ENCODE measurements at regions not wholly inside any gene's neighbourhood (a gene's known extent, or its start where the extent isn't known, plus 50 kb on each side); places are given as distances from the start of the nearest gene placed in this dataset.

DNA sequence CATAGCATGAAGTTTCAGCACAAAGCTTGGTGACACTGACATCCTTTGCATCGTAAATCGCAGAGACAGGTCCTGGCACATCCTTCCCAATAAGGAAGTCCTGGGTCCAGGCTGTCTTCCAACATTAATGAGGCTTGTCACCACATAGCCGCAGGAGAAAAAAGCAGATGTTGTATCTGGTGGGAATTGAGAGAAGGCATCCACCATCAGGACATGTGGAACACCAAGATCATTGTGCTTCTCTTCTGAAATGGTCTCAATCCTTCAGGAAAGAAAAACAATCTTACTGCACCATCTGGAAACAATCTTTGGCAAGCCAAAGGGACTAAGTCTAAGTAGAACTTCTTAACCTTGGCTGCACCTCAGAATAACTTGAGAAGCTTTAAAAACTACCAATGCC, 119.0 kb upstream of the ARHGAP28 start:
- no peak for DNase-seq

DNA sequence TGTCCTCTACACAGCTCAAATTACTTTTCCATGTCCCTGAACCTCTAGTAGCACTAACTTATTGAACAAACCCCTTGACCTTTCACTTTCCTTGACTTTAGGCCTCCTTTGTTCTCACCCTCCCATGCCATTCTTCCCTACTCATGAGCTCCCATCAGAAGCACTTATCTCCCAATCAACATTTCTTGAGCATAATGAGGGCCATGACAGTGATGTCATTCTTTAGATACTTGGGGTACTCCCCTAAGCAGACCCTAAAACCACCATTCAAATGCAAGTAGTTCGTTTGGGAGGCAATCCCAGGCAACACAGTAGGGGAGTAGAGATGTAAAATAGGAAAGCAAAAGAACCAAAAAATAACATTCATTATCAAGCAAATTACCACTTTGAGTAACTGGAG, 115.9 kb upstream of the ARHGAP28 start:
- no peak for DNase-seq

DNA sequence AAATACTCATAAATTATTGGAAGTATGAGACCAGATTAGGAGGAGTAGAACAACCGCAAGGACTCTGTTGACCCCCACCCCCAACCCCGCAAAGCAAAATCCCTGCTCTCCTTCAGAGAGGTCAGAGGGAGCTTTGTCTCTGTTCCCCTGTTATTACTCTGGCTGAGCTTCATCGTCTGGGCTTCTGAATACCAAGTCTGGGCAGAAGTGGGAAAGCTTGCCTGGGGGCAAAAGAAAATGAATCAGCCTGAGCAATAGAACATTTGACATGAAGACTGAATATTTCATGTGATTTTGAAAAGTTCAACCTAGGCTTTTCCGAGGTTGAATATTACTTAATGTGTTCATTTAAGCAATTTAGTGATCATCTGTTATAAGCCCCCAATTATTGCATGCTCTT, 114.6 kb upstream of the ARHGAP28 start:
- DNase-seq: no peak

- DNase-seq: no peak
Observed at GRCh38 chr18:6616981-6617380, 112.5 kb upstream of the ARHGAP28 start.

GRCh38 chr18:6621437-6621836, 108.1 kb upstream of the ARHGAP28 start:
- no peak for DNase-seq

GRCh38 chr18:6623278-6623677, 106.2 kb upstream of the ARHGAP28 start:
- DNase-seq: no peak

DNA sequence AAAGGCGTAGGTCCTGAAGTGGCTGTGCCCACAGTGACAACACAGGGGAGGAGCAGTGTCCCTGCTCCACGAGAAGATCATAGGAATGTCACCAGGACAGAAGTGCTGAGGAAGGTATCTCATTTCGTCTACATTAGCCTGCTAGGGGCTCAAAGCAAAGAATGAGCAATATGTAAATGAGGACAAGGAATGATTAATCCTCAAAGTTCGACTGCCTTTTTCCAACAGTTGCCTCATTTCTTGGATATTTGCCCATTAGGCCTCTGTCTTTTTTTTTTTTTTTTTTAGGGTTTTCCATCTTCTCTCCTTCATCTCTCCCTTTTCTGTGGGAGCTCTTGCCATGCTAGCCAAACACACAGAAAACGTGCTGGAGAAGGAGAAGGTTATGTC, 105.2 kb upstream of the ARHGAP28 start:
- DNase-seq: no peak

DNA sequence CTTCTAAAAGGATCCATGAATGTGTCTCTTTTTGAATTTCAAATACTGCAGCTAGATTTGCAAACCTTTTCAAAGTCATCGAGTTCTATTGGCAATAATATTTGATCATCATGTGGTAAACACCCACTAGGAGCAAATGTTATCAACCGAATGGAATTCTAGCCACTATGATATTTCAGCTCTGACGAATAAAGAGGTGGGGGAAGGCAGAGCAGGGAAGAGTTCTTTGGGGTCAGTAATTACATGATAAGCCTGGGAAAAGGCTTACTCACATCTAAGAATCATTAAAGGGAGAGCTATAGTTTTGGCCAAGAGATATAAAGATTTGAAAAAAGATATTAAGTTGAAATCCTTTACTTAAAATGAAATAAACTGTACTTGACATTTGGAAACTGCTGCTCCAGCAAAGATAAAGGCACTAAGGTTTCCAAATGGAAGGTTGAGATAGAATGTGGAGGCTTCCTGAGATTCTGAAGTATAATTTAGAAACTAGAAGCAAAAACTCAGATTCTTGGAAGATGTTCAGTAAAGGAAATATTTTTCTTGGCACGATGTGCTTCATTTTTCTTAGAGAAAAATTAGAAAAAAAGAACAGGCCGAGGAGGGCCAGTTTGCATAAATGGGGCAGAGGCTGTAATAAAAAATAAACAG, 104.7 kb upstream of the ARHGAP28 start:
- no peak for DNase-seq

DNA sequence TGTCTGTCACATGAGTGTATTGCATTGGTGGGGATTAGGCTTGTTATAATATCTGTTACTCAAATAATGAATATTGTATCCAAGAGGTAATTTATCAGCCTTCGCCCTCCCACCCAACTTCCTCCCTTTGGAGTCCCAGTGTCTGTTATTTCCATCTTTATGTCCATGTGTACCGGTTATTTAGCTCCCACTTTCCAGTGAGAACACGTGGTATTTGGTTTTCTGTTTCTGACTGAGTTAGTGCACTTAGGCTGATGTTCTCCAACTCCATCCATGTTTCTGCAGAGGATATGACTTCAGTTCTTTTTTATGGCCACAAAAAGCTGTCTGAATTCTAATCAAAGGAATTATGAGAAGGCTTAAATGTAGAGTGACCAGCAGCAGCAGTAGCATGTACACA, 104.0 kb upstream of the ARHGAP28 start:
- DNase-seq: no peak

DNA sequence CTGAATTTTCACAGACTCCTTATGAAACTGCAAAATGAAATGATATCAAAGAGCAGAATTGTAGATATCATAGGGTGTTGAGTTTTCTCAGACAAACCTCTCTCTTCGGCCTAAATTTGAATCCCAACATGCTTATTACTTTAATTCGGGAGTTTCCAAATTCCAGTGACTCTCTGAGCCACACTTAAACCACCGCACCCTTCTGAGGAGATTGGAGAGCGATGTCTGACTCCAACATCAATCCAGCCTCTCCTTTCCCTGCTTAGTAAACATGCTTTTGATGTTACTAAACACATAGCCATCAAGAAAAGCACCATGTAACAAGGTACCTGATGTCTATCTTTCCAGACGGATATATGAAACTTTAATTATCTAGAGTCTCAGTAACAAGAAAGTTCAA, 103.1 kb upstream of the ARHGAP28 start:
- no peak for DNase-seq

- DNase-seq: no peak
Observed at GRCh38 chr18:6627645-6628044, 101.9 kb upstream of the ARHGAP28 start.

DNA sequence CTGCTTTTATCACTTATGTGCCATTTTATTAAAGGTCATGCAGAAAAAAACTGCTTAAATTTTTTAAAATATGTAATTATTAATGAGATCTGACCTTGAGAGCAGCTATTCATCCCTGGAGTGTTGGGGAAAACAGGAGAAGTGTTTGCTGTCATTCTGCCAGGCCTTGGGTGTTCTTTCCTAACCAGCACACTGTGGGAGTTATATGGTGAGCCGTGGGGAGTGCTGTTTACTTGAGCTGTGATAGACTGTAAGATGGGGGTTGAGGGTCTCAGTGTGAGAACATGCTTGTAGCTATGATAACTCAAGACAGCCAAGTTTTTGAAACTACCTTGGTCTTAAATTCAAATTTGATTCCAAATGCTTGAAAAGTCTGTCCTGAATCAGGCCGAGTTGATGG, 101.3 kb upstream of the ARHGAP28 start:
- DNase-seq: no peak

DNA sequence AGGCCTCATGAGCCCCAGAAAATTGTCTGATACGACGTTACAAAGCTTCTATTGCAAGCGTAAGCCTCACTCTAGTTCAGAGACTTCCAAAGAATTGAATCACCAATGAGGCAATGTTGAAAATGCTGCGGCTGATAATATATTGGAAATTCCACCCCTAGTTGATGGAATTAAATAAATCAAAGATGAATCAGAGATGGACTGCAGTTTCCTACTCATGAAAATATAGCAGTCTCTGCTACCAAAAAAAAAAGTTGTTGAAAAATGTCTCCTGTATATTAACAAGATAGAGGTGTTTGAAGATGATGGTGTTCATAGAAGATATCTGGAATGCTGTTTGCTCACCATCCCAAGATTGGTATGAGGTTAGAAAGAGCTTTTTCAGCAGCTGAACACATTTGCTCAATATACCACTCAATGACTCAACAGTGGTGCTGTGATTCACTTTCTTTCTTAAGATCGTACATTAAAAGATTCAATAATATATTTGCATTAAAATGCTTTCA, 99.8 kb upstream of the ARHGAP28 start:
- no peak for DNase-seq

DNA sequence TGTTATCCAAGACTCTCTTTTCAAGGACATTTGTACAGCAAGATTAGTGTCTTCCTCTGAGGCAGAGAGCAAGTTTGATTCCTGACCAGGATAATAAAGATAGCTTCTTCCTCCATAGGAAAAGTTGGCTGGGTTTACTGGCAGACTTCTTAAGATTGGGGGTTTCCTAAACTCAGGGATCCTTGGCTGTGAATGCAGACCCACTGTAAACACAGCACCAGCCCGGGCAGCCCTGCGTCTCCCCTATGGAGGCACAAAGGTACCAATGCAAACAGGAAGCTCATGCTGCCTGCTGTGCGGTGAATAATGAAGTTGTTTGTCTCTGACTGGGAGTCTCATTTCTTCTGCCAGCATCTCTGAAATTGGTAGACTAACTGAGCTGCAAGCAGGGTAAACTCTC, 96.2 kb upstream of the ARHGAP28 start:
- DNase-seq: no peak

DNA sequence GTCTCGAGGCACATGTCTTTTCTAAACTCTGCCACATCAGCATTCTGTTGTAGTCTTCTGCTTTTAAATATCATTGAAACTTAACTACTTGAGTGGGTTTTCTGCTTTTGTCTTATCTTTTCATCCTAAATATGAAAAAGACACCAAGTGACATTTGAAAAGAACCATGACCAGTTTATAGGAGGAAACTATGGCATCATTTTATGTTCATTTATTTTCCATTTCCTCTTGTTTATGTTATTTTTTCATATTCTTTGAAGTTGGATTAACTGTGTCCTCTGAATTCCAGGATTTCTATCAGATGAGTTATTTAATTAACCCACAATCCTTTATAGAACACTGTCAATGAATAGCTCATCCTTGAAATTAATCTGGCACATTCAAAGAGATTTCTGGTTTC, 93.4 kb upstream of the ARHGAP28 start:
- DNase-seq: no peak

- no peak for DNase-seq
Observed at GRCh38 chr18:6638447-6638846, 91.1 kb upstream of the ARHGAP28 start.

DNA sequence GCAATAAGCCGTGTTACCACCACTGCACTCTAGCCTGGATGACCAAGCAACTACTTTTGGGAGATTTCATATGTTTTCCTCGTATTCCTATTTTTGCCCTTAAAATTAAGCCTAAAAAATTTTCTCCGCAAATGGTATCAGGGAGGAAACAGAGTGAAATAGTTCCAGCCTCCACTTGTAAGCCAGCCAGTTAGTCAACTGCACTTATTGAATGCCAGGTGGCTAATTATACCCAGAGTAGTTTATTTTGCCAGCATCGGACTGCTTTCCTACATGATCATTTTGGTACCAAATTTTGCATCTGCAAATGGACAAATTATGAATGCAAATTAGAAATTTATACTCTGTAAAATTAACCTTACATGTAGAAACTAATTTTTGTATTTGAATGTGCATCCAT, 90.2 kb upstream of the ARHGAP28 start:
- no peak for DNase-seq

- no peak for DNase-seq
Observed at GRCh38 chr18:6644836-6645627, 84.5 kb upstream of the ARHGAP28 start.

- no peak for DNase-seq
Observed at GRCh38 chr18:6646801-6647200, 82.7 kb upstream of the ARHGAP28 start.

DNA sequence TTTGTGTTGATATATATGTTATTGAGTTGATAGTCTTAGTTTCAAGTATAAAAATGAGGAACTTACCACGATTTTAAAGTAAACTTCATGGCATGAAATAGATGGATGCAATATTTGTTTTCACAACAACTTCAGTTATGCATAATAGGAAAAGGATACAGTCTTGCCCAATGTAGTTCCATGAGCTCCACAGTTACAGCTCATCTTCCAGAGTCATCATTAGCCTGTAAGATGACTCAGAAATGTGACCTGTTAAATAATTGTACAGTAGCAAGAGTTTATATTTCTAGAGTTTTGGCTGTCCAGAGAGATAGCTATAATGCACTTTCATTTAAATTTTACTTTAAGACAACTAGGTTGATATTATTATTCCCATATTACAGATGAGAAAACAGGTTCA, 80.9 kb upstream of the ARHGAP28 start:
- DNase-seq: no peak

GRCh38 chr18:6649421-6650126, 79.9 kb upstream of the ARHGAP28 start:
- DNase-seq: no peak

DNA sequence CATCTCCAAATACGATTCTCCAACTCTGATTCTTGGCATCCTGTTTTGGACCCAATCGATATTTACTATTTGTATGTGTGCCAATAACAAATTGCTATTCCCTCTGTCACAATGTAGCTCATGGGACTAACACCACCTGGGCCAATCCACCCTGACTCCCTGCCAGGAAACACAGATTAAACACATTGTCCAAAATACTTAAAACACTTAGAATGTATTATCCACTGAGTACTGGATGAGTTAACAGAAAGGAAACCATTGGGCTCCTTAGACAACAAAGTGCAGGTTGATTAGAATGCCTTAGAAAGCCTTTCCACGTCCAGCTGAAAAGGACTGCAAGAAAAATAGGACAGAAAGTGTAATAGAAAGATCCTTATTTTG, 79.4 kb upstream of the ARHGAP28 start:
- DNase-seq: no peak

GRCh38 chr18:6650747-6651146, 78.8 kb upstream of the ARHGAP28 start:
- no peak for DNase-seq

GRCh38 chr18:6652098-6652497, 77.4 kb upstream of the ARHGAP28 start:
- no peak for DNase-seq
